Hepatocyte (in vitro differentiated cells): ENCODE measurements at regions not wholly inside any gene's neighbourhood (a gene's known extent, or its start where the extent isn't known, plus 50 kb on each side); places are given as distances from the start of the nearest gene placed in this dataset.

Source experiments
- DNase-seq: peaks from one replicate; pipeline ENCODE4 v3.0.0-alpha.2; 2016; ENCODE audit warnings: low spot score
- H2AFZ ChIP-seq: fragments of 200-600 bp; sonication (generic); 2 replicates; pipeline ENCODE4 v1.6.0; 2016; ENCODE audit warnings: antibody characterized with exemption, mild to moderate bottlenecking
- H3K27ac ChIP-seq: fragments of 200-600 bp; sonication (generic); 2 replicates; pipeline ENCODE4 v1.5.1; 2016; ENCODE audit warnings: mild to moderate bottlenecking
- H3K27me3 ChIP-seq: fragments of 200-600 bp; sonication (generic); 2 replicates; pipeline ENCODE4 v1.6.1; 2016
- H3K36me3 ChIP-seq: fragments of 200-600 bp; sonication (generic); replicated peaks from 2 replicates; pipeline ENCODE4 v1.5.1; 2016; ENCODE audit warnings: low read depth; ENCODE audit not compliant: insufficient read depth
- H3K4me1 ChIP-seq: fragments of 200-600 bp; sonication (generic); 2 replicates; pipeline ENCODE4 v1.5.1; 2016; ENCODE audit warnings: mild to moderate bottlenecking, moderate library complexity; ENCODE audit not compliant: insufficient read depth
- H3K4me2 ChIP-seq: fragments of 200-600 bp; sonication (generic); 2 replicates; pipeline ENCODE4 v1.6.0; 2016
- H3K4me3 ChIP-seq: fragments of 200-600 bp; sonication (generic); 2 replicates; pipeline ENCODE4 v1.5.1; 2016; ENCODE audit warnings: mild to moderate bottlenecking
- H3K79me2 ChIP-seq: fragments of 200-600 bp; sonication (generic); 2 replicates; pipeline ENCODE4 v1.6.0; 2017; ENCODE audit warnings: mild to moderate bottlenecking
- H3K9me2 ChIP-seq: fragments of 200-600 bp; sonication (generic); replicated peaks from 2 replicates; pipeline ENCODE4 v1.6.0; 2017; ENCODE audit warnings: mild to moderate bottlenecking; ENCODE audit not compliant: insufficient read depth
- H3K9me3 ChIP-seq: fragments of 200-600 bp; sonication (generic); 2 replicates; pipeline ENCODE4 v1.5.1; 2016; ENCODE audit warnings: low read depth, mild to moderate bottlenecking
- H4K20me1 ChIP-seq: fragments of 200-600 bp; sonication (generic); 2 replicates; pipeline ENCODE4 v1.6.0; 2016; ENCODE audit warnings: mild to moderate bottlenecking; ENCODE audit not compliant: insufficient read depth, poor library complexity, severe bottlenecking
- CTCF ChIP-seq: fragments of 200-600 bp; sonication (generic); IDR thresholded peaks from 2 replicates; pipeline ENCODE4 v1.5.1; 2016; ENCODE audit warnings: antibody characterized with exemption, mild to moderate bottlenecking; ENCODE audit not compliant: poor library complexity
- EZH2 ChIP-seq: fragments of 200-600 bp; sonication (generic); IDR thresholded peaks from 2 replicates; pipeline ENCODE4 v1.6.1; 2016; ENCODE audit warnings: antibody characterized with exemption, mild to moderate bottlenecking, borderline replicate concordance
- EZH2phosphoT487 ChIP-seq: fragments of 200-600 bp; sonication (generic); IDR thresholded peaks from one replicate; pipeline ENCODE4 v1.6.1; 2018; ENCODE audit warnings: antibody characterized with exemption, mild to moderate bottlenecking, low read depth, moderate library complexity; ENCODE audit not compliant: unreplicated experiment, severe bottlenecking
- WGBS: methylation state at CpG from one replicate; pipeline ENCODE4 v1.1.6; 2016; ENCODE audit warnings: low lambda C conversion rate; ENCODE audit errors: missing lambda C conversion rate; 5-methylcytosine and 5-hydroxymethylcytosine counted together

GRCh38 chr1:36560177-36560576 lies 77.5 kb upstream of the CSF3R start:
- DNase-seq = no peak
- TF ChIP-seq CTCF = no peak
- no peaks in the 10 kb centered on the region for H3K9me3 ChIP-seq
- no peak overlapping the region for H3K4me3 ChIP-seq
- H2AFZ ChIP-seq = no peak overlapping the region
- no peaks in the 10 kb centered on the region for H3K36me3 ChIP-seq
- H3K27ac ChIP-seq = no peak overlapping the region
- no peaks in the 10 kb centered on the region for H3K4me1 ChIP-seq
- H3K27me3 ChIP-seq = peaks cover 13% of the 10 kb centered on the region
- no peaks in the 10 kb centered on the region for H4K20me1 ChIP-seq
- WGBS = 87% methylated on average over 8 of the region's 8 CpGs
- no peaks in the 10 kb centered on the region for H3K79me2 ChIP-seq
- no peaks in the 10 kb centered on the region for H3K9me2 ChIP-seq
- no peak overlapping the region for H3K4me2 ChIP-seq

- DNase-seq = no peak
- no peaks in the 10 kb centered on the region for H3K36me3 ChIP-seq
- H3K9me2 ChIP-seq = no peaks in the 10 kb centered on the region
- no peak overlapping the region for H2AFZ ChIP-seq
- H3K4me1 ChIP-seq = no peaks in the 10 kb centered on the region
- no peaks in the 10 kb centered on the region for H3K9me3 ChIP-seq
- H3K27ac ChIP-seq = no peak overlapping the region
- no peak overlapping the region for H3K4me2 ChIP-seq
- H3K4me3 ChIP-seq = no peak overlapping the region
- WGBS = 84% methylated on average over 8 of the region's 8 CpGs
- TF ChIP-seq CTCF (no peak), EZH2 (no peak), EZH2phosphoT487 (no peak)
- peaks cover 18% of the 10 kb centered on the region for H3K27me3 ChIP-seq
- H4K20me1 ChIP-seq = no peaks in the 10 kb centered on the region
- H3K79me2 ChIP-seq = no peaks in the 10 kb centered on the region
Measured at GRCh38 chr1:36559061-36559460, 76.3 kb upstream of the CSF3R start.

- no peak overlapping the region for H3K4me3 ChIP-seq
- H3K27me3 ChIP-seq = peaks cover 34% of the 10 kb centered on the region
- no peak overlapping the region for H3K27ac ChIP-seq
- no peak for DNase-seq
- H3K79me2 ChIP-seq = no peaks in the 10 kb centered on the region
- TF ChIP-seq EZH2 = no peak
- TF ChIP-seq EZH2phosphoT487 = no peak
- TF ChIP-seq CTCF = no peak
- no peaks in the 10 kb centered on the region for H3K4me1 ChIP-seq
- no peaks in the 10 kb centered on the region for H3K36me3 ChIP-seq
- H3K9me3 ChIP-seq = no peaks in the 10 kb centered on the region
- H2AFZ ChIP-seq = no peak overlapping the region
- H3K9me2 ChIP-seq = no peaks in the 10 kb centered on the region
- 74% methylated on average over 14 of the region's 14 CpGs for WGBS
- no peaks in the 10 kb centered on the region for H4K20me1 ChIP-seq
- no peak overlapping the region for H3K4me2 ChIP-seq
Measured at GRCh38 chr1:36557041-36558000, 74.6 kb upstream of the CSF3R start.
